NCI-H2171 (cell line): ENCODE measurements at regions not wholly inside any gene's neighbourhood (a gene's known extent, or its start where the extent isn't known, plus 50 kb on each side); places are given as distances from the start of the nearest gene placed in this dataset.

ENCODE experiments used
- DNase-seq: peaks from one replicate; lab custom pipeline; 2025; lab: John Stamatoyannopoulos, UW

- no peak for DNase-seq
Measured at GRCh38 chr2:230642966-230643365, 69.7 kb upstream of the CAB39 start.

GRCh38 chr2:230643576-230644291 lies 68.9 kb upstream of the CAB39 start:
- no peak for DNase-seq

- DNase-seq: no peak
Measured at GRCh38 chr2:230644356-230644935, 68.2 kb upstream of the CAB39 start.

- DNase-seq: no peak
Measured at GRCh38 chr2:230648356-230648755, 64.3 kb upstream of the CAB39 start.

GRCh38 chr2:230650585-230651137 lies 62.0 kb upstream of the CAB39 start:
- no peak for DNase-seq

- no peak for DNase-seq
Measured at GRCh38 chr2:230654057-230654456, 58.6 kb upstream of the CAB39 start.

- no peak for DNase-seq
Measured at GRCh38 chr2:230657462-230657861, 55.2 kb upstream of the CAB39 start.

- no peak for DNase-seq
Measured at GRCh38 chr2:230657906-230658305, 54.7 kb upstream of the CAB39 start.

- DNase-seq: no peak
Measured at GRCh38 chr2:230658577-230658876, 54.1 kb upstream of the CAB39 start.

- no peak for DNase-seq
Measured at GRCh38 chr2:230658877-230659652, 53.6 kb upstream of the CAB39 start.

GRCh38 chr2:230660294-230661060 lies 52.2 kb upstream of the CAB39 start:
- no peak for DNase-seq

- no peak for DNase-seq
Measured at GRCh38 chr2:230661072-230661957, 51.3 kb upstream of the CAB39 start.
